ENCODE measurements at regions not wholly inside any gene's neighbourhood (a gene's known extent, or its start where the extent isn't known, plus 50 kb on each side); places are given as distances from the start of the nearest gene placed in this dataset.

DNA sequence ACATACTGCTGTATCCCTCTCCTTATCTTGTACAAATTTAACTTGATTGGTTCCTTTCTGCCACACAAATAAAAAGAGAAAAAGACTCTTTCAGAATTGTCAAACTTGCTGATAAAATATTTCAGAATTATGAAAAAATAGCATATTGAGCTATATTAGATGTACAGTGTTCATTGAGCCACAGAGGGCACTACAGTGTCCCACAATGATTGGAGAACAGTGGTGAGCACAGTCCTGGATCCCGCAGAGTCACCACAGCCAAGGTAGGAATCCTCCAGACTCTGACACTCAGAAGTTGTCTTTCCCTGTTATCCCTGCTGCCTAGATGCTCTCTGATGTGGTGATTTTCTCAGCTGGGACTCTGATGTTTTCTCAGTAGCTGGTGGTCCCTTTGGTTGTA lies 1281.3 kb upstream of the ZEB2 start:
- no peak overlapping the region for H4K8ac ChIP-seq (replicated peaks; ENCODE audit: insufficient read length, low read depth, low read length)
- peaks cover 0 to 9% of the 10 kb centered on the region in 2 experiments; a peak in 2 of 4 replicates for H3K4me1 Mint-ChIP-seq
- H2AFZ ChIP-seq (ENCODE audit: low read length) = no peak overlapping the region
- no peak overlapping the region for H2BK20ac ChIP-seq (ENCODE audit: low read depth, low read length, poor library complexity, severe bottlenecking)
- H3K79me2 ChIP-seq (ENCODE audit: insufficient read depth, low read length) = no peaks in the 10 kb centered on the region
- no peaks in the 10 kb centered on the region for H3K9me3 ChIP-seq (ENCODE audit: control insufficient read depth, low read depth, low read length)
- no peaks in the 10 kb centered on the region for H3K27me3 ChIP-seq (ENCODE audit: insufficient read depth, low read length)
- H3K4me1 ChIP-seq (ENCODE audit: insufficient read depth, low read length) = no peaks in the 10 kb centered on the region
- H2BK120ac ChIP-seq (ENCODE audit: low read depth, low read length, poor library complexity, severe bottlenecking) = no peak overlapping the region
- H2BK5ac ChIP-seq (ENCODE audit: insufficient read length, low read length) = no peak overlapping the region
- no peak overlapping the region for H3K4me3 Mint-ChIP-seq
- H3K23ac ChIP-seq (ENCODE audit: insufficient read length, low read depth, low read length) = no peak overlapping the region
- H3K27ac Mint-ChIP-seq = no peak overlapping the region
- H3K56ac ChIP-seq (ENCODE audit: insufficient read length, low read depth, low read length) = no peak overlapping the region
- no peak overlapping the region for H2AK5ac ChIP-seq (ENCODE audit: insufficient read length, low read length)
- H3K27ac ChIP-seq (ENCODE audit: insufficient read length, low read depth, low read length) = no peak overlapping the region
- H3T11ph ChIP-seq (ENCODE audit: low read length) = no peak overlapping the region
- no peaks in the 10 kb centered on the region for H3K79me1 ChIP-seq (ENCODE audit: insufficient read depth, low read depth, low read length, poor library complexity, severe bottlenecking)
- H3K9me3 Mint-ChIP-seq = no peaks in the 10 kb centered on the region
- H3K4me2 ChIP-seq (ENCODE audit: insufficient read depth, insufficient read length, low read length) = no peak overlapping the region
- no peak overlapping the region for H4K5ac ChIP-seq (ENCODE audit: insufficient read length, low read depth, low read length)
- no peaks in the 10 kb centered on the region for H3K36me3 Mint-ChIP-seq (ENCODE audit: insufficient read depth in 1 of 3, low read depth in 3 of 3)
- no peaks in the 10 kb centered on the region for H3K27me3 Mint-ChIP-seq (ENCODE audit: low read depth)
- no peak overlapping the region for H2BK12ac ChIP-seq (ENCODE audit: insufficient read length, low read depth, low read length)
- H3K14ac ChIP-seq (ENCODE audit: insufficient read depth, low read length) = no peak overlapping the region
- no peak overlapping the region for H3K18ac ChIP-seq (ENCODE audit: insufficient read length, low read depth, low read length)
- no peak for DNase-seq
- no CpG with 5 or more reads among the region's 1 CpG for WGBS (ENCODE audit: extremely low coverage, insufficient read length, low lambda C conversion rate)
- H4K91ac ChIP-seq (ENCODE audit: insufficient read length, low read depth, low read length) = no peak overlapping the region
- H3K23me2 ChIP-seq (ENCODE audit: insufficient read length, low read depth, low read length, poor library complexity, severe bottlenecking) = no peaks in the 10 kb centered on the region
- H2BK15ac ChIP-seq (ENCODE audit: low read depth, low read length) = no peak overlapping the region
- no peak overlapping the region for H3K9ac ChIP-seq (ENCODE audit: extremely low read depth, insufficient read length, low read length)
- no peaks in the 10 kb centered on the region for H4K20me1 ChIP-seq (ENCODE audit: control insufficient read depth, insufficient read depth, insufficient read length)
- TF ChIP-seq, protein P1, sequence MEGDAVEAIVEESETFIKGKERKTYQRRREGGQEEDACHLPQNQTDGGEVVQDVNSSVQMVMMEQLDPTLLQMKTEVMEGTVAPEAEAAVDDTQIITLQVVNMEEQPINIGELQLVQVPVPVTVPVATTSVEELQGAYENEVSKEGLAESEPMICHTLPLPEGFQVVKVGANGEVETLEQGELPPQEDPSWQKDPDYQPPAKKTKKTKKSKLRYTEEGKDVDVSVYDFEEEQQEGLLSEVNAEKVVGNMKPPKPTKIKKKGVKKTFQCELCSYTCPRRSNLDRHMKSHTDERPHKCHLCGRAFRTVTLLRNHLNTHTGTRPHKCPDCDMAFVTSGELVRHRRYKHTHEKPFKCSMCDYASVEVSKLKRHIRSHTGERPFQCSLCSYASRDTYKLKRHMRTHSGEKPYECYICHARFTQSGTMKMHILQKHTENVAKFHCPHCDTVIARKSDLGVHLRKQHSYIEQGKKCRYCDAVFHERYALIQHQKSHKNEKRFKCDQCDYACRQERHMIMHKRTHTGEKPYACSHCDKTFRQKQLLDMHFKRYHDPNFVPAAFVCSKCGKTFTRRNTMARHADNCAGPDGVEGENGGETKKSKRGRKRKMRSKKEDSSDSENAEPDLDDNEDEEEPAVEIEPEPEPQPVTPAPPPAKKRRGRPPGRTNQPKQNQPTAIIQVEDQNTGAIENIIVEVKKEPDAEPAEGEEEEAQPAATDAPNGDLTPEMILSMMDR (conservative IDR thresholded peaks at IDR 0.05) = no peak
- H3K4ac ChIP-seq (ENCODE audit: low read depth, low read length) = no peak overlapping the region
